VCaP (cell line): ENCODE measurements at regions not wholly inside any gene's neighbourhood (a gene's known extent, or its start where the extent isn't known, plus 50 kb on each side); places are given as distances from the start of the nearest gene placed in this dataset.

Source experiments
- H3K27ac ChIP-seq: fragments of 450-650 bp; 2 replicates; pipeline ENCODE4 v1.5.1; 2017
- CTCF ChIP-seq: fragments of 450-650 bp; conservative IDR thresholded peaks from 2 replicates; pipeline ENCODE4 v1.5.1; 2017; ENCODE audit warnings: mild to moderate bottlenecking, moderate library complexity

GRCh38 chr2:134137182-134137611 is 116.7 kb upstream of the MGAT5 start:
- TF ChIP-seq CTCF = no peak
- no peak overlapping the region for H3K27ac ChIP-seq

- TF ChIP-seq CTCF = no peak
- no peak overlapping the region for H3K27ac ChIP-seq
Observed at GRCh38 chr2:134138115-134138514, 115.8 kb upstream of the MGAT5 start.

- no peak overlapping the region for H3K27ac ChIP-seq
- TF ChIP-seq CTCF = no peak
Observed at GRCh38 chr2:134139611-134140010, 114.3 kb upstream of the MGAT5 start.

- H3K27ac ChIP-seq = no peak overlapping the region
Observed at GRCh38 chr2:134140251-134140661, 113.6 kb upstream of the MGAT5 start.

GRCh38 chr2:134141598-134142340 is 112.1 kb upstream of the MGAT5 start:
- H3K27ac ChIP-seq = no peak overlapping the region
- no peak for TF ChIP-seq CTCF

More at GRCh38 chr2:134140251-134140661, 113.6 kb upstream of the MGAT5 start:
- no peak for TF ChIP-seq CTCF

GRCh38 chr2:134142341-134142738 is 111.5 kb upstream of the MGAT5 start:
- TF ChIP-seq CTCF = no peak
- H3K27ac ChIP-seq = no peak overlapping the region

GRCh38 chr2:134142903-134143302 is 111.0 kb upstream of the MGAT5 start:
- H3K27ac ChIP-seq = no peak overlapping the region
- no peak for TF ChIP-seq CTCF
